ENCODE measurements at regions not wholly inside any gene's neighbourhood (a gene's known extent, or its start where the extent isn't known, plus 50 kb on each side); places are given as distances from the start of the nearest gene placed in this dataset.

DNA sequence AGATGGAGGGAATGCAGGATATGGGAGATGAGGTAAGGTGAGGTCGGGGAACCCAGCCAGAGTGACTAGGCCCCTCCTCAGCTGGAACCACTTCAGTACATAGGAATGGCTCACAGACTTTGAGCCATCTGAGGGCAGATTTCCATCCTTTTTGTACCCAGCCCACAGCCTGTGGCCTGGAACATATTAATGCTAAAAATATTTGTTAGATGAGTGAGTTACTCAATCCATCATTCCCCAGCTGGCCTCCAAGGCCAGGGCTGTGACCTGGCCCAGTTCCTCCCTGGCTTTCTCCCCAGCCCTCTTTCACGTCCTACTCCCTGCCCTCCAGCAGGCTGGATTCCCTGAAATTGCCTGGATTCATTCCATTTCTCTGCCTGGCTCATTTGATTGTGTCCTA lies 57.2 kb upstream of the PRDM11 start:
- TF ChIP-seq, protein P1, sequence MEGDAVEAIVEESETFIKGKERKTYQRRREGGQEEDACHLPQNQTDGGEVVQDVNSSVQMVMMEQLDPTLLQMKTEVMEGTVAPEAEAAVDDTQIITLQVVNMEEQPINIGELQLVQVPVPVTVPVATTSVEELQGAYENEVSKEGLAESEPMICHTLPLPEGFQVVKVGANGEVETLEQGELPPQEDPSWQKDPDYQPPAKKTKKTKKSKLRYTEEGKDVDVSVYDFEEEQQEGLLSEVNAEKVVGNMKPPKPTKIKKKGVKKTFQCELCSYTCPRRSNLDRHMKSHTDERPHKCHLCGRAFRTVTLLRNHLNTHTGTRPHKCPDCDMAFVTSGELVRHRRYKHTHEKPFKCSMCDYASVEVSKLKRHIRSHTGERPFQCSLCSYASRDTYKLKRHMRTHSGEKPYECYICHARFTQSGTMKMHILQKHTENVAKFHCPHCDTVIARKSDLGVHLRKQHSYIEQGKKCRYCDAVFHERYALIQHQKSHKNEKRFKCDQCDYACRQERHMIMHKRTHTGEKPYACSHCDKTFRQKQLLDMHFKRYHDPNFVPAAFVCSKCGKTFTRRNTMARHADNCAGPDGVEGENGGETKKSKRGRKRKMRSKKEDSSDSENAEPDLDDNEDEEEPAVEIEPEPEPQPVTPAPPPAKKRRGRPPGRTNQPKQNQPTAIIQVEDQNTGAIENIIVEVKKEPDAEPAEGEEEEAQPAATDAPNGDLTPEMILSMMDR (IDR thresholded peaks at IDR 0.05; ENCODE audit: insufficient read depth, missing control alignments) = no peak
- DNase-seq (ENCODE audit: insufficient read length, low spot score) = no peak
- FAIRE-seq = no peak

DNA sequence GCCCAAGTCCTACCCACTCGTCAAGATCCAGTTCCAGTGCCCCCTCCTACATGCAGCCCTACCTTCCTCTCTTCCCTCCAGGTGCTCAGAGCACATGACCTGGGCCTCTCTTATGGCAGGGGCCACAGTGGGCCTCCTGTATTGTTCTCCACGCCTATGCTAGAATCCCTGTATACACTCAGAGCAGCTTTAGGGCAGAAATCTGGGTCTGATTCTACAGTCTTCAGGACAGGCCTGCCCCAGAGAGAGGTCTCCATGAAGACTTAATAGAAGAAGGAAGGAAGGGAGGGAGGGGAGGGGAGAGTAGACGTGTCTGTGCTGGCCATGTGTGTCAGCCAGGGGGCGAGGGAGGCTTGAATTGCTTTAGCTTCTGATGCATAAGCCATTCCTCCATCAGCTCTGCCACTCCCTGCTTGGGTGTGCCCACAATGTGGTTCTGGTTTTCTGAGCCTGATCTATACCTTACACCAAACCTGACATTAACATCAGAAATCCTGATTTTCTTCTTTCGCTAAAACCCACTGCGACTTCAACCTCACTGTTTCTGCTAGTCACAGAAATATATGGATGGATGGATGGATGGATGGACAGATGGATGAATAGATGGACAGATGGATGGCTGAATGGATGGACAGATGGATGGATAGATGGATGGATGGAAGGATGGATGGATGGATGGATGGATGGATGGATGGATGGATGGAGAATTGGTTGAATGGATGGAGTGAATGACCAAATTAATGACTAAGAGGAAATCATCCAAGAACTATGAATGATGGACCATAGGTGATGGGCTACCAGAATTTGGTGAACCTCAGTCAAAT lies 56.6 kb upstream of the PRDM11 start:
- TF ChIP-seq, protein P1 (IDR thresholded peaks at IDR 0.05; ENCODE audit: insufficient read depth, missing control alignments) = no peak
- no peak for FAIRE-seq
- no peak for DNase-seq (ENCODE audit: insufficient read length, low spot score)

GRCh38 chr11:45090607-45091006 lies 55.8 kb upstream of the PRDM11 start:
- DNase-seq (ENCODE audit: insufficient read length, low spot score) (no peak), FAIRE-seq (no peak)
- TF ChIP-seq, protein P1 (IDR thresholded peaks at IDR 0.05; ENCODE audit: insufficient read depth, missing control alignments) = no peak

GRCh38 chr11:45091563-45092403 lies 54.7 kb upstream of the PRDM11 start:
- TF ChIP-seq, protein P1 (IDR thresholded peaks at IDR 0.05; ENCODE audit: insufficient read depth, missing control alignments) = no peak
- FAIRE-seq (no peak), DNase-seq (ENCODE audit: insufficient read length, low spot score) (no peak)

GRCh38 chr11:45092404-45092785 lies 54.0 kb upstream of the PRDM11 start:
- DNase-seq (ENCODE audit: insufficient read length, low spot score) = no peak
- TF ChIP-seq, protein P1 (IDR thresholded peaks at IDR 0.05; ENCODE audit: insufficient read depth, missing control alignments) = no peak
- no peak for FAIRE-seq

- TF ChIP-seq, protein P1 (IDR thresholded peaks at IDR 0.05; ENCODE audit: insufficient read depth, missing control alignments) = no peak
- no peak for DNase-seq (ENCODE audit: insufficient read length, low spot score)
- FAIRE-seq = no peak
These were observed 53.3 kb upstream of the PRDM11 start for GRCh38 chr11:45092901-45093760.

Measured in D721Med (cell line).